Osteocyte (in vitro differentiated cells): ENCODE measurements at regions not wholly inside any gene's neighbourhood (a gene's known extent, or its start where the extent isn't known, plus 50 kb on each side); places are given as distances from the start of the nearest gene placed in this dataset.
"Not testable (repeated sequence)": the region's sequence is repeated elsewhere in the genome, so short reads cannot be mapped to it uniquely, and the experiment has no call there.

Source experiments
- DNase-seq: peaks from one replicate; pipeline ENCODE4 v3.0.0; 2021; ENCODE audit warnings: mixed read lengths; ENCODE audit not compliant: unreplicated experiment; ENCODE audit errors: extremely low spot score
- H3K27ac Mint-ChIP-seq: one replicate; pipeline ENCODE4 v1.8.0; 2021; ENCODE audit warnings: mild to moderate bottlenecking, mixed read lengths; ENCODE audit not compliant: unreplicated experiment
- H3K27me3 Mint-ChIP-seq: one replicate; pipeline ENCODE4 v1.8.0; 2021; ENCODE audit warnings: mixed read lengths; ENCODE audit not compliant: unreplicated experiment
- H3K36me3 Mint-ChIP-seq: one replicate; pipeline ENCODE4 v1.8.0; 2021; ENCODE audit warnings: mixed read lengths; ENCODE audit not compliant: unreplicated experiment
- H3K4me1 Mint-ChIP-seq: one replicate; pipeline ENCODE4 v1.8.0; 2021; ENCODE audit warnings: mixed read lengths; ENCODE audit not compliant: unreplicated experiment
- H3K4me3 Mint-ChIP-seq: one replicate; pipeline ENCODE4 v1.8.0; 2021; ENCODE audit warnings: mild to moderate bottlenecking, moderate library complexity, mixed read lengths; ENCODE audit not compliant: unreplicated experiment
- H3K9me3 Mint-ChIP-seq: one replicate; pipeline ENCODE4 v1.8.0; 2021; ENCODE audit warnings: mixed read lengths; ENCODE audit not compliant: unreplicated experiment
- CTCF ChIP-seq: fragments of 200-600 bp; sonication (generic); IDR thresholded peaks from 2 replicates; pipeline ENCODE4 v1.5.0; 2021; ENCODE audit warnings: antibody characterized with exemption, mild to moderate bottlenecking, moderate library complexity

- peaks cover 43% of the 10 kb centered on the region for H3K4me1 Mint-ChIP-seq
- no peaks in the 10 kb centered on the region for H3K9me3 Mint-ChIP-seq
- no peak overlapping the region for H3K4me3 Mint-ChIP-seq
- no peaks in the 10 kb centered on the region for H3K27me3 Mint-ChIP-seq
- H3K27ac Mint-ChIP-seq: no peak overlapping the region
- no peak for DNase-seq
- TF ChIP-seq CTCF: no peak
- no peaks in the 10 kb centered on the region for H3K36me3 Mint-ChIP-seq
These were observed 147.2 kb downstream of the TFAP2C start for GRCh38 chr20:56776345-56776744.

- no peaks in the 10 kb centered on the region for H3K27me3 Mint-ChIP-seq
- H3K4me3 Mint-ChIP-seq: no peak overlapping the region
- peak overlapping the region; percentile 90 for H3K27ac Mint-ChIP-seq
- no peaks in the 10 kb centered on the region for H3K9me3 Mint-ChIP-seq
- no peak for DNase-seq
- H3K4me1 Mint-ChIP-seq: peaks cover 46% of the 10 kb centered on the region
- H3K36me3 Mint-ChIP-seq: no peaks in the 10 kb centered on the region
- TF ChIP-seq CTCF: no peak
These were observed 149.7 kb downstream of the TFAP2C start for GRCh38 chr20:56778765-56779195.

GRCh38 chr20:56779452-56780143, 150.5 kb downstream of the TFAP2C start:
- no peaks in the 10 kb centered on the region for H3K36me3 Mint-ChIP-seq
- H3K27ac Mint-ChIP-seq: peak overlapping the region; percentile 90
- H3K4me1 Mint-ChIP-seq: peaks cover 50% of the 10 kb centered on the region
- no peaks in the 10 kb centered on the region for H3K9me3 Mint-ChIP-seq
- H3K4me3 Mint-ChIP-seq: no peak overlapping the region
- no peaks in the 10 kb centered on the region for H3K27me3 Mint-ChIP-seq
- no peak for TF ChIP-seq CTCF
- DNase-seq: no peak

- Mint-ChIP-seq H3K4me3 (no peak overlapping the region), H3K4me1 (peaks cover 52% of the 10 kb centered on the region), H3K9me3 (no peaks in the 10 kb centered on the region), H3K27ac (peak overlapping the region; percentile 83), H3K36me3 (no peaks in the 10 kb centered on the region), H3K27me3 (no peaks in the 10 kb centered on the region)
- DNase-seq: no peak
- TF ChIP-seq CTCF: no peak
These were observed 151.2 kb downstream of the TFAP2C start for GRCh38 chr20:56780266-56780665.

- peak overlapping the region; percentile 83 for H3K27ac Mint-ChIP-seq
- peak overlapping the region; percentile 38 for H3K4me3 Mint-ChIP-seq
- no peaks in the 10 kb centered on the region for H3K27me3 Mint-ChIP-seq
- DNase-seq: peak; percentile 86
- no peaks in the 10 kb centered on the region for H3K9me3 Mint-ChIP-seq
- H3K4me1 Mint-ChIP-seq: peaks cover 54% of the 10 kb centered on the region
- no peak for TF ChIP-seq CTCF
- no peaks in the 10 kb centered on the region for H3K36me3 Mint-ChIP-seq
These were observed 152.1 kb downstream of the TFAP2C start for GRCh38 chr20:56781108-56781739.

DNA sequence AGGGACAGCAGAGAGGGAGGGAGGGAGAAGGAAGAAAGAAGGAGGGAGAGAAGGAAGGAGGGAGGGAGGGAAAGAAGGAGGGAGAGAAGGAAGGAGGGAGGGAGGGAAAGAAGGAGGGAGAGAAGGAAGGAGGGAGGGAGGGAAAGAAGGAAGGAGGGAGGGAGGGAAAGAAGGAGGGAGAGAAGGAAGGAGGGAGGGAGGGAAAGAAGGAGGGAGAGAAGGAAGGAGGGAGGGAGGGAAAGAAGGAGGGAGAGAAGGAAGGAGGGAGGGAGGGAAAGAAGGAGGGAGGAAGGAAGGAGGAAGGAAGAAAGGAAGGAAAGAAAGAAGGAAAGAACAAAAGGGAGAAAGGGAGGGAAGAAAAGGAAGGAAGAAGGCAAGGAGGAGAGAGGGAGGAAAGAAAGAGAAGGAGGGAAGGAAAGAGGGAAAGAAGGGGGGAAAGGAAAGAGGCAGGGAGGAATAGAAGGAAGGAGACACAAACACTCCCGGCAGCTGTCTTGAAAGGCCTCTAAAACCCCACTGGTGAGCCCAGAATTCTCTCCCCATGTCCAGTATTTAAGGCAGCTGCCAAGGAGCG, 153.0 kb downstream of the TFAP2C start:
- H3K27me3 Mint-ChIP-seq, H3K9me3 Mint-ChIP-seq, H3K36me3 Mint-ChIP-seq, DNase-seq, H3K4me3 Mint-ChIP-seq: not testable (repeated sequence)
- Mint-ChIP-seq H3K27ac (peak overlapping the region; percentile 83), H3K4me1 (peaks cover 54% of the 10 kb centered on the region)

DNA sequence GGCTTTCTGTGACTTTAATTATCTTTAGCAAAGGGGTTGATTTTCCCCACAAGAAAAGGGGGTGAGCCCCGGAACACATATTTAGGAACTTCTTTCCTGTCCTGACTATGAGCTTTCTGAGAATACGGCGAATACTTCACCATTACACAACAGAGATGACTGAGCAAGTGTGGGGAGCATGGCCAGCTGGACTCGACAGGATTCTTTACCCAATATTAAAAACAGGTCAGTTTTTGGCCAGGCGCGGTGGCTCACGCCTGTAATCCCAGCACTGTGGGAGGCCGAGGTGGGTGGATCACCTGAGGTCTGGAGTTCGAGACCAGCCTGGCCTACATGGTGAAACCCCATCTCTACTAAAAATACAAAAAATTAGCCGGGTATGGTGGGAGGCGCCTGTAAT, 153.7 kb downstream of the TFAP2C start:
- not testable (repeated sequence) for H3K36me3 Mint-ChIP-seq, DNase-seq

More for the DNA sequence above, 153.7 kb downstream of the TFAP2C start:
- not testable (repeated sequence) for H3K4me3 Mint-ChIP-seq, H3K27ac Mint-ChIP-seq, H3K9me3 Mint-ChIP-seq, H3K27me3 Mint-ChIP-seq
- H3K4me1 Mint-ChIP-seq: peaks cover 59% of the 10 kb centered on the region
